ENCODE measurements at regions not wholly inside any gene's neighbourhood (a gene's known extent, or its start where the extent isn't known, plus 50 kb on each side); places are given as distances from the start of the nearest gene placed in this dataset.

DNA sequence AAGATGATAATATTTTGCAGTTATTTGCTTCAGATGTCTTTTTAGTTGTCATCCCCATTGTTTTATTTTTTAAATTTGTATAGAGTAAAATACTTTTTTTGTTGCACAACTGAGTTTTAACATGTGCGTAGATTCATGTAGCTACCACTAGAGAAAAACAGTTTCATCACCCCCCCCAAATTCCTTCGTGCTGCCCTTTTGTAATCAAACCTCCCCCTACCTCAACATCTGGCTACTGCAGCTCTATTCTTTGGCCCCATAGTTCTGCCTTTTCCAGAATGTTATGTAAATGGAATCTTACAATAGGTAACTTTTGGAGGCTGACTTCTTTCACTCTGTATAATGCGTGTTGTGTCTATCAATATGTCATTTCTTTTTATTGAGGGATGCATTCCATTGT, 232.0 kb upstream of the RASGRP1 start:
- TF ChIP-seq, protein P1, sequence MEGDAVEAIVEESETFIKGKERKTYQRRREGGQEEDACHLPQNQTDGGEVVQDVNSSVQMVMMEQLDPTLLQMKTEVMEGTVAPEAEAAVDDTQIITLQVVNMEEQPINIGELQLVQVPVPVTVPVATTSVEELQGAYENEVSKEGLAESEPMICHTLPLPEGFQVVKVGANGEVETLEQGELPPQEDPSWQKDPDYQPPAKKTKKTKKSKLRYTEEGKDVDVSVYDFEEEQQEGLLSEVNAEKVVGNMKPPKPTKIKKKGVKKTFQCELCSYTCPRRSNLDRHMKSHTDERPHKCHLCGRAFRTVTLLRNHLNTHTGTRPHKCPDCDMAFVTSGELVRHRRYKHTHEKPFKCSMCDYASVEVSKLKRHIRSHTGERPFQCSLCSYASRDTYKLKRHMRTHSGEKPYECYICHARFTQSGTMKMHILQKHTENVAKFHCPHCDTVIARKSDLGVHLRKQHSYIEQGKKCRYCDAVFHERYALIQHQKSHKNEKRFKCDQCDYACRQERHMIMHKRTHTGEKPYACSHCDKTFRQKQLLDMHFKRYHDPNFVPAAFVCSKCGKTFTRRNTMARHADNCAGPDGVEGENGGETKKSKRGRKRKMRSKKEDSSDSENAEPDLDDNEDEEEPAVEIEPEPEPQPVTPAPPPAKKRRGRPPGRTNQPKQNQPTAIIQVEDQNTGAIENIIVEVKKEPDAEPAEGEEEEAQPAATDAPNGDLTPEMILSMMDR (IDR thresholded peaks at IDR 0.05), result no peak
- no peak for TF ChIP-seq POLR2AphosphoS5 (IDR thresholded peaks at IDR 0.05)

Data from transverse colon (tissue), 4 donors.